HL-60 (cell line): ENCODE measurements at regions not wholly inside any gene's neighbourhood (a gene's known extent, or its start where the extent isn't known, plus 50 kb on each side); places are given as distances from the start of the nearest gene placed in this dataset.

Experiments
- CTCF ChIP-seq: IDR thresholded peaks from one replicate; pipeline ENCODE4 v1.5.1; 2011; ENCODE audit warnings: low read length, control low read depth, inconsistent platforms; ENCODE audit not compliant: insufficient read depth
- POLR2AphosphoS5 ChIP-seq: IDR thresholded peaks from 2 replicates; pipeline ENCODE4 v1.6.1; 2012; ENCODE audit warnings: low read depth

- no peak for TF ChIP-seq CTCF
- no peak for TF ChIP-seq POLR2AphosphoS5
These were observed 242.9 kb upstream of the TRPM3 start for GRCh38 chr9:71364186-71364955.
